ENCODE measurements at regions not wholly inside any gene's neighbourhood (a gene's known extent, or its start where the extent isn't known, plus 50 kb on each side); places are given as distances from the start of the nearest gene placed in this dataset.
"Not testable (repeated sequence)": the region's sequence is repeated elsewhere in the genome, so short reads cannot be mapped to it uniquely, and the experiment has no call there.

GRCh38 chr7:116368965-116369364 lies 130.6 kb upstream of the CAV2 start:
- Histone ChIP-seq H3K9me3 (no peaks in the 10 kb centered on the region), H3K4me1 (ENCODE audit: control insufficient read depth in 1 of 2, extremely low read depth in 1 of 2, insufficient read depth in 2 of 2, low read length in 2 of 2) (no peaks in the 10 kb centered on the region), H3K4me3 (ENCODE audit: control insufficient read depth in 1 of 2, extremely low read depth in 1 of 2, low read length in 1 of 2) (no peak overlapping the region), H3K36me3 (ENCODE audit: control insufficient read depth in 2 of 2, extremely low read depth in 1 of 2, insufficient read depth in 1 of 2, low read length in 1 of 2) (no peaks in the 10 kb centered on the region), H3K27ac (ENCODE audit: low read length) (no peak overlapping the region), H3K27me3 (replicated peaks in 1 of 2; ENCODE audit: control insufficient read depth in 2 of 2, extremely low read depth in 1 of 2, insufficient read depth in 2 of 2, low read length in 1 of 2) (peaks cover 0 to 3% of the 10 kb centered on the region in 2 experiments)
- H3K4me1 Mint-ChIP-seq: no peaks in the 10 kb centered on the region
- H3K27ac Mint-ChIP-seq: no peak overlapping the region
- no peak overlapping the region for H3K4me3 Mint-ChIP-seq
- H3K36me3 Mint-ChIP-seq: no peaks in the 10 kb centered on the region
- DNase-seq: no peak
- H3K27me3 Mint-ChIP-seq: peaks cover 16 to 21% of the 10 kb centered on the region in 2 donors
- ATAC-seq (replicated peaks in 1 of 4): no peak
- WGBS (ENCODE audit: insufficient coverage): no CpG with 5 or more reads among the region's 2 CpGs
- ChIA-PET CTCF (no interaction called here), POLR2A (no interaction called here)
- peaks cover 0 to 9% (median 0%) of the 10 kb centered on the region in 3 donors for H3K9me3 Mint-ChIP-seq

- peaks cover 16 to 22% of the 10 kb centered on the region in 2 donors for H3K27me3 Mint-ChIP-seq
- H3K36me3 Mint-ChIP-seq; H3K27ac ChIP-seq (ENCODE audit: low read length): not testable (repeated sequence)
Measured at GRCh38 chr7:116371536-116371935, 128.0 kb upstream of the CAV2 start.

GRCh38 chr7:116373229-116373628 lies 126.3 kb upstream of the CAV2 start:
- no CpG with 5 or more reads among the region's 3 CpGs for WGBS (ENCODE audit: insufficient coverage)

More at GRCh38 chr7:116371536-116371935, 128.0 kb upstream of the CAV2 start:
- 90% methylated on average over 6 of the region's 7 CpGs for WGBS (ENCODE audit: insufficient coverage)
- H3K36me3 ChIP-seq (ENCODE audit: control insufficient read depth in 2 of 2, extremely low read depth in 1 of 2, insufficient read depth in 1 of 2, low read length in 1 of 2); DNase-seq; H3K4me1 Mint-ChIP-seq; H3K27ac Mint-ChIP-seq; ATAC-seq (replicated peaks in 1 of 4); H3K4me3 ChIP-seq (ENCODE audit: control insufficient read depth in 1 of 2, extremely low read depth in 1 of 2, low read length in 1 of 2); H3K4me1 ChIP-seq (ENCODE audit: control insufficient read depth in 1 of 2, extremely low read depth in 1 of 2, insufficient read depth in 2 of 2, low read length in 2 of 2); H3K4me3 Mint-ChIP-seq; CTCF ChIA-PET; H3K9me3 ChIP-seq; H3K27me3 ChIP-seq (replicated peaks in 1 of 2; ENCODE audit: control insufficient read depth in 2 of 2, extremely low read depth in 1 of 2, insufficient read depth in 2 of 2, low read length in 1 of 2): not testable (repeated sequence)
- POLR2A ChIA-PET: interaction anchor here in 1 of 2 donors (0.6 kb wide), 1 partner anchor 1866 kb away, joined by 3 read pairs; no protein-coding TSS in a partner anchor
- H3K9me3 Mint-ChIP-seq: peaks cover 0 to 11% (median 0%) of the 10 kb centered on the region in 3 donors

GRCh38 chr7:116377721-116378120 lies 121.8 kb upstream of the CAV2 start:
- no peak for ATAC-seq (replicated peaks in 1 of 4)
- ChIA-PET POLR2A (no interaction called here), CTCF (no interaction called here)
- H3K4me3 ChIP-seq (ENCODE audit: control insufficient read depth in 1 of 2, extremely low read depth in 1 of 2, low read length in 1 of 2): no peak overlapping the region
- Mint-ChIP-seq H3K9me3 (peaks cover 0 to 6% (median 0%) of the 10 kb centered on the region in 3 donors), H3K27ac (no peak overlapping the region), H3K36me3 (no peaks in the 10 kb centered on the region), H3K27me3 (peaks cover 2 to 7% of the 10 kb centered on the region in 2 donors), H3K4me1 (no peaks in the 10 kb centered on the region), H3K4me3 (no peak overlapping the region)
- no peak overlapping the region for H3K27ac ChIP-seq (ENCODE audit: low read length)
- no peaks in the 10 kb centered on the region for H3K36me3 ChIP-seq (ENCODE audit: control insufficient read depth in 2 of 2, extremely low read depth in 1 of 2, insufficient read depth in 1 of 2, low read length in 1 of 2)
- no CpG with 5 or more reads among the region's 2 CpGs for WGBS (ENCODE audit: insufficient coverage)
- H3K27me3 ChIP-seq (replicated peaks in 1 of 2; ENCODE audit: control insufficient read depth in 2 of 2, extremely low read depth in 1 of 2, insufficient read depth in 2 of 2, low read length in 1 of 2): peaks cover 0 to 2% of the 10 kb centered on the region in 2 experiments
- DNase-seq: no peak
- no peaks in the 10 kb centered on the region for H3K9me3 ChIP-seq
- H3K4me1 ChIP-seq (ENCODE audit: control insufficient read depth in 1 of 2, extremely low read depth in 1 of 2, insufficient read depth in 2 of 2, low read length in 2 of 2): no peaks in the 10 kb centered on the region

More at GRCh38 chr7:116373229-116373628, 126.3 kb upstream of the CAV2 start:
- POLR2A ChIA-PET; H3K4me1 Mint-ChIP-seq; ATAC-seq (replicated peaks in 1 of 4); H3K27ac ChIP-seq (ENCODE audit: low read length); H3K36me3 ChIP-seq (ENCODE audit: control insufficient read depth in 2 of 2, extremely low read depth in 1 of 2, insufficient read depth in 1 of 2, low read length in 1 of 2); H3K36me3 Mint-ChIP-seq; H3K27me3 ChIP-seq (replicated peaks in 1 of 2; ENCODE audit: control insufficient read depth in 2 of 2, extremely low read depth in 1 of 2, insufficient read depth in 2 of 2, low read length in 1 of 2); CTCF ChIA-PET; H3K4me1 ChIP-seq (ENCODE audit: control insufficient read depth in 1 of 2, extremely low read depth in 1 of 2, insufficient read depth in 2 of 2, low read length in 2 of 2); H3K9me3 ChIP-seq; DNase-seq; H3K4me3 Mint-ChIP-seq; H3K4me3 ChIP-seq (ENCODE audit: control insufficient read depth in 1 of 2, extremely low read depth in 1 of 2, low read length in 1 of 2); H3K27ac Mint-ChIP-seq: not testable (repeated sequence)
- Mint-ChIP-seq H3K27me3 (peaks cover 12 to 16% of the 10 kb centered on the region in 2 donors), H3K9me3 (peaks cover 0 to 11% (median 0%) of the 10 kb centered on the region in 3 donors)

GRCh38 chr7:116380025-116380424 lies 119.5 kb upstream of the CAV2 start:
- CTCF ChIA-PET: no interaction called here
- H3K27me3 Mint-ChIP-seq: peaks cover under 1 to 2% of the 10 kb centered on the region in 2 donors
- Histone ChIP-seq H3K4me3 (ENCODE audit: control insufficient read depth in 1 of 2, extremely low read depth in 1 of 2, low read length in 1 of 2) (no peak overlapping the region), H3K36me3 (ENCODE audit: control insufficient read depth in 2 of 2, extremely low read depth in 1 of 2, insufficient read depth in 1 of 2, low read length in 1 of 2) (no peaks in the 10 kb centered on the region), H3K9me3 (no peaks in the 10 kb centered on the region), H3K27me3 (replicated peaks in 1 of 2; ENCODE audit: control insufficient read depth in 2 of 2, extremely low read depth in 1 of 2, insufficient read depth in 2 of 2, low read length in 1 of 2) (peaks cover 0 to 2% of the 10 kb centered on the region in 2 experiments), H3K4me1 (ENCODE audit: control insufficient read depth in 1 of 2, extremely low read depth in 1 of 2, insufficient read depth in 2 of 2, low read length in 2 of 2) (no peaks in the 10 kb centered on the region), H3K27ac (ENCODE audit: low read length) (no peak overlapping the region)
- no peaks in the 10 kb centered on the region for H3K4me1 Mint-ChIP-seq
- no peaks in the 10 kb centered on the region for H3K36me3 Mint-ChIP-seq
- DNase-seq: no peak
- POLR2A ChIA-PET: no interaction called here
- no peak overlapping the region for H3K27ac Mint-ChIP-seq
- WGBS (ENCODE audit: insufficient coverage): no CpG with 5 or more reads among the region's 1 CpG
- no peaks in the 10 kb centered on the region for H3K9me3 Mint-ChIP-seq
- H3K4me3 Mint-ChIP-seq: no peak overlapping the region
- no peak for ATAC-seq (replicated peaks in 1 of 4)

GRCh38 chr7:116382375-116382774 lies 117.2 kb upstream of the CAV2 start:
- Histone ChIP-seq H3K36me3 (ENCODE audit: control insufficient read depth in 2 of 2, extremely low read depth in 1 of 2, insufficient read depth in 1 of 2, low read length in 1 of 2) (no peaks in the 10 kb centered on the region), H3K4me1 (ENCODE audit: control insufficient read depth in 1 of 2, extremely low read depth in 1 of 2, insufficient read depth in 2 of 2, low read length in 2 of 2) (no peaks in the 10 kb centered on the region), H3K4me3 (ENCODE audit: control insufficient read depth in 1 of 2, extremely low read depth in 1 of 2, low read length in 1 of 2) (no peak overlapping the region), H3K27me3 (replicated peaks in 1 of 2; ENCODE audit: control insufficient read depth in 2 of 2, extremely low read depth in 1 of 2, insufficient read depth in 2 of 2, low read length in 1 of 2) (peaks cover 0 to 2% of the 10 kb centered on the region in 2 experiments), H3K9me3 (no peaks in the 10 kb centered on the region), H3K27ac (ENCODE audit: low read length) (no peak overlapping the region)
- Mint-ChIP-seq H3K4me1 (no peaks in the 10 kb centered on the region), H3K27me3 (peaks cover 0 to 10% of the 10 kb centered on the region in 2 donors), H3K27ac (no peak overlapping the region), H3K9me3 (no peaks in the 10 kb centered on the region), H3K4me3 (no peak overlapping the region), H3K36me3 (no peaks in the 10 kb centered on the region)
- DNase-seq: no peak
- ChIA-PET CTCF (interaction anchor here in 1 of 2 donors (0.6 kb wide), 1 partner anchor 33 kb away, joined by 3 read pairs; no protein-coding TSS in a partner anchor), POLR2A (no interaction called here)
- WGBS (ENCODE audit: insufficient coverage): no CpG with 5 or more reads among the region's 1 CpG
- no peak for ATAC-seq (replicated peaks in 1 of 4)
